ENCODE measurements at regions not wholly inside any gene's neighbourhood (a gene's known extent, or its start where the extent isn't known, plus 50 kb on each side); places are given as distances from the start of the nearest gene placed in this dataset.

DNA sequence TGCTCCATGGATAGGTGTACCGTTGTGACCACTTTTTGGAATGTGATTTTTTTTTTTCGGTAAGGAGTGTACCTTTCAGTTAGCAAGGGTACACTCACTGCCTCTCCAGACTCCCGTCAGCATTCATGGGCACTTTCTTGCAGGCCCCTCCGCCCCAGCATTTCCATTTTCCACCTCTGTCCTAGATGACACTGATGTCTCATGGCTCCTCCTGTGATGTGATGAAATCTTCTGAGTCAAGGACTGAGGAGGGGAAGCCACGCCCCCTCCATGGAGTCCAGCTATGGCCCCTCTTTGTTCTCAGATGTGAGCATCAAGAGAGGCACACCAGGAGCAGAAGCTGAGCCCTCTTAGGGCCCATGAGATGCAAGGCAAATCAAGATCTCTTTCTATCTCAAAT lies 61.8 kb downstream of the CTSL start:
- CTCF ChIA-PET = no interaction called here
- intact Hi-C loops (cut with micrococcal nuclease; ENCODE audit: unreplicated experiment) = no loop called here

GRCh38 chr9:87792831-87793288 lies 66.9 kb downstream of the CTSL start:
- Mint-ChIP-seq H3K4me3 (ENCODE audit: low read depth, unreplicated experiment) (no peak overlapping the region), H3K27me3 (ENCODE audit: unreplicated experiment) (no peaks in the 10 kb centered on the region), H3K4me1 (ENCODE audit: low read depth, unreplicated experiment) (peaks cover 16% of the 10 kb centered on the region), H3K27ac (ENCODE audit: unreplicated experiment) (peak overlapping the region; percentile 63), H3K36me3 (ENCODE audit: insufficient read depth, unreplicated experiment) (no peaks in the 10 kb centered on the region), H3K9me3 (ENCODE audit: low read depth, unreplicated experiment) (peaks cover 2% of the 10 kb centered on the region)
- TF ChIP-seq, protein P1, sequence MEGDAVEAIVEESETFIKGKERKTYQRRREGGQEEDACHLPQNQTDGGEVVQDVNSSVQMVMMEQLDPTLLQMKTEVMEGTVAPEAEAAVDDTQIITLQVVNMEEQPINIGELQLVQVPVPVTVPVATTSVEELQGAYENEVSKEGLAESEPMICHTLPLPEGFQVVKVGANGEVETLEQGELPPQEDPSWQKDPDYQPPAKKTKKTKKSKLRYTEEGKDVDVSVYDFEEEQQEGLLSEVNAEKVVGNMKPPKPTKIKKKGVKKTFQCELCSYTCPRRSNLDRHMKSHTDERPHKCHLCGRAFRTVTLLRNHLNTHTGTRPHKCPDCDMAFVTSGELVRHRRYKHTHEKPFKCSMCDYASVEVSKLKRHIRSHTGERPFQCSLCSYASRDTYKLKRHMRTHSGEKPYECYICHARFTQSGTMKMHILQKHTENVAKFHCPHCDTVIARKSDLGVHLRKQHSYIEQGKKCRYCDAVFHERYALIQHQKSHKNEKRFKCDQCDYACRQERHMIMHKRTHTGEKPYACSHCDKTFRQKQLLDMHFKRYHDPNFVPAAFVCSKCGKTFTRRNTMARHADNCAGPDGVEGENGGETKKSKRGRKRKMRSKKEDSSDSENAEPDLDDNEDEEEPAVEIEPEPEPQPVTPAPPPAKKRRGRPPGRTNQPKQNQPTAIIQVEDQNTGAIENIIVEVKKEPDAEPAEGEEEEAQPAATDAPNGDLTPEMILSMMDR (IDR thresholded peaks at IDR 0.05; ENCODE audit: unreplicated experiment) = peak; percentile 13
- DNase-seq = peak; percentile 69
- BruUV-seq (replicated peaks) = no TSS peak
- intact Hi-C loops (cut with micrococcal nuclease; ENCODE audit: unreplicated experiment) = no loop called here
- CTCF ChIA-PET = interaction anchor here (0.7 to 2.2 kb wide), 3 partner anchors 22 to 218 kb away, joined by 3 to 7 read pairs (median 4); partner anchors contain the start of gene CTSL

More for the DNA sequence above, 61.8 kb downstream of the CTSL start:
- BruUV-seq (replicated peaks) = no TSS peak
- peaks cover 9% of the 10 kb centered on the region for H3K4me1 Mint-ChIP-seq (ENCODE audit: low read depth, unreplicated experiment)
- peaks cover 2% of the 10 kb centered on the region for H3K9me3 Mint-ChIP-seq (ENCODE audit: low read depth, unreplicated experiment)
- no peak for DNase-seq
- H3K4me3 Mint-ChIP-seq (ENCODE audit: low read depth, unreplicated experiment) = no peak overlapping the region
- H3K36me3 Mint-ChIP-seq (ENCODE audit: insufficient read depth, unreplicated experiment) = no peaks in the 10 kb centered on the region
- H3K27ac Mint-ChIP-seq (ENCODE audit: unreplicated experiment) = no peak overlapping the region
- TF ChIP-seq, protein P1 (IDR thresholded peaks at IDR 0.05; ENCODE audit: unreplicated experiment) = no peak
- no peaks in the 10 kb centered on the region for H3K27me3 Mint-ChIP-seq (ENCODE audit: unreplicated experiment)

DNA sequence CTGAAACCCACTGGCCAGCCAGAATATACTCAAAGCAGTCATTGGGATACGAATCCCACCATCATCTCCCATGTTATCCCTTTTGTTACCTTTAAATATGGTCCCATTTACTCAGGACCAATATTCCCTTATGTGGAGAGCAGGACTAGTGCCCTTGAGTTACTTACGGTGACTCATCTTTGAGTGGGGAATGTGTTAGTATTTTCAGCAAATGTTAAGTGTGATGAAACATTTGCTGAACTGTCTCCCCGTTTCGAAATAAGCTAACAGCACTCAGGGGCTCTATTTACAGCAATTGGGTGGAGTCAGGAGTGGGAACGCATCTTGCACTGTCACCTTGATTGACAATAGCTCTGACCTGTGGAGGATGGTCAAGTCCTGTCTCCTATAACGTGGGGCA lies 67.4 kb downstream of the CTSL start:
- DNase-seq = no peak
- CTCF ChIA-PET = interaction anchor here (1.7 to 2.2 kb wide), 2 partner anchors 23 to 67 kb away, joined by 4 to 7 read pairs; partner anchors contain the start of gene CTSL
- H3K4me3 Mint-ChIP-seq (ENCODE audit: low read depth, unreplicated experiment) = no peak overlapping the region
- intact Hi-C loops (cut with micrococcal nuclease; ENCODE audit: unreplicated experiment) = no loop called here
- peaks cover 2% of the 10 kb centered on the region for H3K9me3 Mint-ChIP-seq (ENCODE audit: low read depth, unreplicated experiment)
- TF ChIP-seq, protein P1 (IDR thresholded peaks at IDR 0.05; ENCODE audit: unreplicated experiment) = no peak
- H3K27ac Mint-ChIP-seq (ENCODE audit: unreplicated experiment) = peak overlapping the region; percentile 63
- H3K27me3 Mint-ChIP-seq (ENCODE audit: unreplicated experiment) = no peaks in the 10 kb centered on the region
- peaks cover 16% of the 10 kb centered on the region for H3K4me1 Mint-ChIP-seq (ENCODE audit: low read depth, unreplicated experiment)
- BruUV-seq (replicated peaks) = no TSS peak
- no peaks in the 10 kb centered on the region for H3K36me3 Mint-ChIP-seq (ENCODE audit: insufficient read depth, unreplicated experiment)

GRCh38 chr9:87795178-87795577 lies 69.3 kb downstream of the CTSL start:
- no peak for DNase-seq
- no TSS peak for BruUV-seq (replicated peaks)
- no peak overlapping the region for H3K4me3 Mint-ChIP-seq (ENCODE audit: low read depth, unreplicated experiment)

More at GRCh38 chr9:87795178-87795577, 69.3 kb downstream of the CTSL start:
- intact Hi-C loops (cut with micrococcal nuclease; ENCODE audit: unreplicated experiment) = no loop called here
- no peaks in the 10 kb centered on the region for H3K27me3 Mint-ChIP-seq (ENCODE audit: unreplicated experiment)
- TF ChIP-seq, protein P1 (IDR thresholded peaks at IDR 0.05; ENCODE audit: unreplicated experiment) = no peak
- H3K9me3 Mint-ChIP-seq (ENCODE audit: low read depth, unreplicated experiment) = peaks cover 2% of the 10 kb centered on the region
- CTCF ChIA-PET = no interaction called here
- H3K27ac Mint-ChIP-seq (ENCODE audit: unreplicated experiment) = no peak overlapping the region
- H3K36me3 Mint-ChIP-seq (ENCODE audit: insufficient read depth, unreplicated experiment) = no peaks in the 10 kb centered on the region
- peaks cover 16% of the 10 kb centered on the region for H3K4me1 Mint-ChIP-seq (ENCODE audit: low read depth, unreplicated experiment)
